ENCODE measurements at regions not wholly inside any gene's neighbourhood (a gene's known extent, or its start where the extent isn't known, plus 50 kb on each side); places are given as distances from the start of the nearest gene placed in this dataset.

DNA sequence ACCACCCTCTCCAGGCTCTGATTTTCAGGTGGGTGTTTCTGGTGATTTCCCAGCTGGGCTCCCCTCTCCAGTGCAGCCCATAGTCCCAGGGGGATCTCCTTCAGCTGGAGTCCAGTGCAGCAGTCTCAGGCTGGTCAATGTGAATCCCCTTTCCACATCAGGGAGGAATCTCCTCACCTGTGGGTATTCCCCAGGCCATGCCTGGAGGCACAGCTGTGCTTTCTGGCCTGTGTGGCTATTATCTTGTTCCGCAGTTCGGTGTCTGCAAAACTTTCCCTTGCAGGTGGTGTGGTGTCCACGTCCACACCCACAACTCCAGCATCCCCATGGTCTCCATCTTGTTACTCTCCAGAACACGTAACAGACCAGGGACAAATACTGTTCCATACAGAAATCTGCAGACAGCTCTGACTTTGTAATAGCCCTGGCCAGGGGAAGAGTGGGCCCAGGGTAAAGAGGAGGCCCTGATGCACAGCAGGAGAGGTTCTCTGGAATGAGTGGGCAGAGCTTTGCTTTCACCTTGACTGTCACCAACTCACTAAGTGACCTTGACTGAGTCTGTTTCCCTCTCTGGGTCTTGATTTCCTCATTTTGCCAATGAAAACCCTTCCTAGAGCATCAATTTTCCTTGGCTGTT lies 183.2 kb downstream of the CSNK2A3 start (continued):
- no peak for TF ChIP-seq ASH2L (IDR thresholded peaks at IDR 0.05; ENCODE audit: borderline replicate concordance, low read depth)
- TF ChIP-seq E4F1 (IDR thresholded peaks at IDR 0.05; ENCODE audit: borderline replicate concordance, partially characterized antibody) = no peak
- peak in 1 of 2 experiments; percentile 44; a peak in 2 of 4 replicates for TF ChIP-seq IKZF2 (IDR thresholded peaks at IDR 0.05)

DNA sequence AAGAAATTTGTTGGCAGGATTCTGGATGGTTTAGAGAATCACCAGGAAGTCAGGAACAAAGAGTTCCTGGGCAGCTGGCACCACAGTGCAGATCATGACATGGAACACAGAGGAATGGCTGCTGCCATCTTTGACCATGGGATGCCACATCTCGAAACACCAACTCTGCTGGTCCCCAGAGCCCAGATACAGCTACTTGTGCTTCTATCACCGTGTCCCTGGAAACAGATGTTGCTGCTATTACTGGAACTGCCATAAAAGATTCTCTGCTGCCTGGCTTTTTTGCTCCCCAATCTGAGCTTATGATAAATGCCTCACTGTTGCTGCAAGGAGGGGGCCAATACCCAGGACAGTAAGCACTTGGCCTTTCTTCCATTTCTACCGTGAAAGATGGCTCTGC lies 185.2 kb downstream of the CSNK2A3 start:
- POLR2A ChIA-PET = interaction anchor here (0.8 kb wide), 1 partner anchor 81 kb away, joined by 3 read pairs; no protein-coding TSS in a partner anchor
- in situ Hi-C loops (cut with MboI) (no loop called here), intact Hi-C loops (cut with micrococcal nuclease; ENCODE audit: unreplicated experiment) (loop anchor here (10.0 kb wide), 1 partner anchor 617 kb away; no protein-coding TSS in a partner anchor)
- H3K79me2 ChIP-seq (ENCODE audit: control insufficient read depth, insufficient read depth, low read length) = no peaks in the 10 kb centered on the region
- no peak overlapping the region for H3K4me2 ChIP-seq (ENCODE audit: control insufficient read depth, insufficient read depth)
- TF ChIP-seq, protein P1, sequence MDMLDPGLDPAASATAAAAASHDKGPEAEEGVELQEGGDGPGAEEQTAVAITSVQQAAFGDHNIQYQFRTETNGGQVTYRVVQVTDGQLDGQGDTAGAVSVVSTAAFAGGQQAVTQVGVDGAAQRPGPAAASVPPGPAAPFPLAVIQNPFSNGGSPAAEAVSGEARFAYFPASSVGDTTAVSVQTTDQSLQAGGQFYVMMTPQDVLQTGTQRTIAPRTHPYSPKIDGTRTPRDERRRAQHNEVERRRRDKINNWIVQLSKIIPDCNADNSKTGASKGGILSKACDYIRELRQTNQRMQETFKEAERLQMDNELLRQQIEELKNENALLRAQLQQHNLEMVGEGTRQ (IDR thresholded peaks at IDR 0.05; ENCODE audit: borderline replicate concordance, low read depth, low read length) = no peak
- TF ChIP-seq, protein P2, sequence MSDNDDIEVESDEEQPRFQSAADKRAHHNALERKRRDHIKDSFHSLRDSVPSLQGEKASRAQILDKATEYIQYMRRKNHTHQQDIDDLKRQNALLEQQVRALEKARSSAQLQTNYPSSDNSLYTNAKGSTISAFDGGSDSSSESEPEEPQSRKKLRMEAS (IDR thresholded peaks at IDR 0.05; ENCODE audit: low read depth, low read length) = no peak
- TF ChIP-seq MEF2A (IDR thresholded peaks at IDR 0.05; ENCODE audit: insufficient read depth, low read depth, low read length) (no peak), NFXL1 (IDR thresholded peaks at IDR 0.05; ENCODE audit: borderline replicate concordance) (no peak), TARDBP (IDR thresholded peaks at IDR 0.05; ENCODE audit: borderline replicate concordance) (no peak), CHD2 (IDR thresholded peaks at IDR 0.05; ENCODE audit: borderline replicate concordance, low read depth, low read length) (no peak), RELA (IDR thresholded peaks at IDR 0.05; ENCODE audit: borderline replicate concordance, partially characterized antibody) (no peak), EGR1 (IDR thresholded peaks at IDR 0.05; ENCODE audit: borderline replicate concordance in 1 of 2, low read depth in 2 of 2, low read length in 2 of 2) (no peak)
- no TSS peak for BruUV-seq (replicated peaks)
- no peak overlapping the region for H2AFZ ChIP-seq (ENCODE audit: control insufficient read depth, low read depth, low read length)
- CTCF ChIA-PET = interaction anchor here (1.4 kb wide), 1 partner anchor 11 kb away, joined by 4 read pairs; no protein-coding TSS in a partner anchor
- no peaks in the 10 kb centered on the region for H3K9me3 ChIP-seq (replicated peaks; ENCODE audit: control insufficient read depth, insufficient read depth, low read length)
- DNase-seq (ENCODE audit: low read depth, low spot score) = no peak
- no peak overlapping the region for H3K9ac ChIP-seq (ENCODE audit: control insufficient read depth, insufficient read depth, low read length)
- SMC1A ChIA-PET (ENCODE audit: uncharacterized antibody, unreplicated experiment) = no interaction called here
- H3K36me3 ChIP-seq (ENCODE audit: control insufficient read depth in 2 of 2, insufficient read depth in 2 of 2, low read length in 1 of 2) = no peaks in the 10 kb centered on the region
- WGBS (ENCODE audit: insufficient coverage, insufficient replicate concordance, low lambda C conversion rate, missing lambda C conversion rate) = 16% methylated on average over 3 of the region's 3 CpGs
- no peak for FAIRE-seq
- H3K27me3 ChIP-seq (replicated peaks in 1 of 2; ENCODE audit: control insufficient read depth in 2 of 2, insufficient read depth in 2 of 2, low read length in 1 of 2) = no peaks in the 10 kb centered on the region
- H3K4me1 ChIP-seq (ENCODE audit: control insufficient read depth, insufficient read depth, low read length) = peaks cover 33% of the 10 kb centered on the region
- no peak overlapping the region for H3K27ac ChIP-seq (ENCODE audit: control insufficient read depth, insufficient read depth)
- ATAC-seq = no peak
- RAD21 ChIA-PET (ENCODE audit: unreplicated experiment) = no interaction called here
- H4K20me1 ChIP-seq (ENCODE audit: control insufficient read depth, insufficient read depth) = no peaks in the 10 kb centered on the region
- H3K4me3 ChIP-seq = no peak overlapping the region
